ENCODE measurements at regions not wholly inside any gene's neighbourhood (a gene's known extent, or its start where the extent isn't known, plus 50 kb on each side); places are given as distances from the start of the nearest gene placed in this dataset.

DNA sequence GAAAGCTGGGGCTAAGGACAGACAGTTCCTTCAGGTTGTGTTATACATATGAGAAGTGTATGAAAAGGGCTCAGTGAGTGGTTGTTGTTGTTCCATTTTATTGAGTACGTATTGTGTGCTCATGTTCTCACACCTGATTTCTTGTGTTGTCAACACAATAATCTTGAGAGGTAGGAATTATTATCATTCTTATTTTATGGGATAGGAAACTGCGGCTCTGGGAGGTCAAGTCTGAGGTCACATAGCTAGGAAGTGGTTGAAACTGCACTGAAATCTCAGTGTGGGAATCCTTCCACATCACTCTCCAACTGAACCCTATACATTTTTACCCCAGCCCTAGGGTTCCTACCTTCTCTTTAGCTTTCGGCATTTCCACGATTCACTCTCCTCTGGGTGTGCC lies 124.2 kb upstream of the CXCR4 start:
- no peak for DNase-seq (ENCODE audit: low spot score)

DNA sequence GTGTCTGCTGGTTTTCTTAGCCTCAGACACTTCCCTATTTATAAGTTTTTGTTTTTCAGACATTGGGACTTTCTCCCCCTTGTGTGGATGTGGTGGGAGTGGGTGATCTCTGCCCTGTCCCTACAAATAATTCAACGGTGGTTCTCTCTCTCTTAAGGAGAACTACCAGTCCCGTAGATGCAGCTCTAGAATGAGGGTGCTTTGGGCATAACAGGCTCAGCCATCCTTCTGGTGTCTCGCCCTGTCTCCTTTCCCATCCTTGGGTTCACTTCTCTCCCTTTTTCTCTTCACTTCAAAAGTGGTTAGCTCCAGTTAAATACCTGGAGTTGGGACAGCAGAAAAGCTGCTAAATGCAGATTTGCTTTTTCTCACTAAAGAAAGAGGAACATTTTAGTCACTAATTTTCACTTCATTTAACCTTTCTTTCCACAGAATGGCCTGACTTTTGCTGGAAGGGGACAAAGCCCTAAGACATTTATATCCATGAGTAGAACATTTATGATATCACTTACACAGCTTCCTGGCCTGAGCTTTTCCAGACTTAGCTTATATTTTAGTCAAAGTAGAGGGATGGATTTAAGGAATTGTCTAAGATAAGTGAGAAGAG lies 121.2 kb upstream of the CXCR4 start:
- no peak for DNase-seq (ENCODE audit: low spot score)

DNA sequence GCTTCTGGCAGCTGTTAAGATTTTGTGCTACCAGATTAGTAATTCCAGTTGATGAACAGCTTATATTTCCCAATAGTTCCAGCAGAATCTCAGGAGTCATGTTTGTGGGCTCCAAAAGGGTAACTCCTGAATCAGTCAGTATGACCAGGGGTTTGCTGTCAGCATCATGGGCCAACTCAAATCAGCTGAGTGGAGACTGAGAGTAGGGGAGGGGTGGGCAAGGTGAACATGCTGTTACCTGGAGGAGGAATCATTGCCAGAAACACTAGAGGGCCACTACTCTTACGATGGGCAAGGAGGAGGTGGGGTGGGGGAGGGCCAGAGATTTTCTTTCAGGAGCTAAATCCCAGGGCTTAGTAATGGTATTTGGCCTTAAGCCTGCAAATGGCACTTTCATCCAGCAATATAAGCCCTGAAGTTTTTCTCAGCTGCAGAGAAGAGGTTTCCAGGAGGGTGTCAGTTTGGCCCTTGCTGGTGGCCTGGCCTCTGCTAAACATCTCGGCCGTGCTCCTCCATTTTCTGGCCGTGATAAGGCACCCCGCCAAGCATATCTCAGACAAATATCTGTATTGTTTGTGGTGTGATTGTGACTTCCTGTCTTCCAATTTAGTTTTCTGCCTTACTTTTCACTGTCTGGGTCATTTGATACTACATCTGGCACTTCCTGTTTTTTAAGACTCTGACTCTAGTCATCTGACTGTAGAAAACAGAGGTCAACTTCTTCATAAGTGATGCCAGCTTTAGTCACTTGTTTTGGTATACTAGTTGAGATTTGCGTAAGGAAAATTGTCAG lies 120.5 kb upstream of the CXCR4 start:
- peak; percentile 99 for DNase-seq (ENCODE audit: low spot score)

DNA sequence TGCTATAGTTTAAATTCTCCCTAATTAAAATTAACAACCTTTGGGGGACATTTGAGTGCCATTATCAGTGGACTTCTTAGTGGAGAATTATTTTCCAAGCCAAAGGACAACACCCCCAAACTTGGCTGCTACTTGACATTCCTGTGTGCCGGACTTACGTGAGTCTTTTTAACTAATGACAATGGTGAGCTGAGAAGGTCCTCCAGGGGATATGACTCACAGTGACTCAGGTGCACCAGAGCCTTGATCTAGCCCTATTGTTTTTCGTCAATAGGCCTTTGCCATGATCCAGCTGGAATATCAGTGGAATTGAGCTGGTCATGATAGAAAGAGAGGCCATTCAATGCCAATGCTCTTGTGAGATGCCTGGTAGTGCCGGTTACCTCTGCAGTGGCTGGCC lies 118.1 kb upstream of the CXCR4 start:
- DNase-seq (ENCODE audit: low spot score), result peak; percentile 99

DNA sequence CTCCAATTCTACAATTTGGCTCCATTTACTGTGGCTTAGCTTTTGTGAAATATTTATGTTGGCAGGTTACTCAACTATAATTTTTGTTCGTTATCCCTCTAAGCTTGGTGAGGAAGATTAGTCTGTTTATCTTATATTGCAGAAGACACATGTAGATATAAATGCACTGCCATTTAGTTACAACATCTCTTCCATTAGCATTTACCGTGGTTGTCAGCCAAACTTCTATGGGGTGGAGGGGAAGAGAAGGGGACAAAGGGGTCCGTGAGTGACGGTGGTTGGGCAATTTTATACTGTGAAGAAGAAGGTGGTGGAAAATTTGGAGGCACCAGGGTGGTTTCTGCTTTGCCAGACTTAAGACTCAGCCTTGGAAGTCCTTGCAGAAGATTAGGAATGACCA lies 117.6 kb upstream of the CXCR4 start:
- no peak for DNase-seq (ENCODE audit: low spot score)

DNA sequence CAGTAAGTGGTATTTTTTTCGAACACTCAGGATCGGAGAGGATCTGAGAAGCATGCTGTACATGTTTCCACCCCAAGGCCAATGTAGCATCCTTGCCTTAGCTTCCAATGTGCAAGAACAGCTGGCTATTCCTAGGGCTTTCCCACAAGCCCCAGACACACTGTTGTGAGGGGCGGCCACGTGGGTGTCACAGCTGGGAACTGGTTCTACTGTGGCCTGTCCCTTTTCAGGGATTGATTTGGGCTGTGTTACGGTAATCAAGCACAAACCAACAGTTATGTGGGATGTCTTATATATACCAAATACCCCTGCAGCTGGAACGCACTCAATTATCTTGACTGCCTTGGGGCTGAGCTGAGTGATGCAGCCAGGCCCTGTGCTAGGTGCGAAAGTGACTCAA lies 116.3 kb upstream of the CXCR4 start:
- DNase-seq (ENCODE audit: low spot score), result no peak

DNA sequence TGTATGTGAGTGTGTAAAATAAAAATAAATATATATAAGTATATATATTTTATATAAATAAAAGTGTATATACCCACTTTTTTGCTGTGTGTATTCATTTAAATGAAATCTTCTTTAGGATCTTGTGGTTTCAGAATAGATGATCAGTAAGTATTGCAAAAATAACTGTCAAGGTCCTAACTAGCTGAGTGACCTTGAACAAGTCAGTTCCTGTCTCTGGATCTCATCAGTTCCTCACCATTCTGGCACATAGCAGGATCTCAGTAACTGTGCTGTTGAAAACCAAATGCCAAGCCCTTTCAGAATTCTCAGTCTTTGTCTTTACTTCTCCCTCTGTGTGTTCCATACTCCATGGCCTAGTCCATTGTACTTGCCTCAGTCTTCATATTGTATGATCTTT lies 115.3 kb upstream of the CXCR4 start:
- no peak for DNase-seq (ENCODE audit: low spot score)

DNA sequence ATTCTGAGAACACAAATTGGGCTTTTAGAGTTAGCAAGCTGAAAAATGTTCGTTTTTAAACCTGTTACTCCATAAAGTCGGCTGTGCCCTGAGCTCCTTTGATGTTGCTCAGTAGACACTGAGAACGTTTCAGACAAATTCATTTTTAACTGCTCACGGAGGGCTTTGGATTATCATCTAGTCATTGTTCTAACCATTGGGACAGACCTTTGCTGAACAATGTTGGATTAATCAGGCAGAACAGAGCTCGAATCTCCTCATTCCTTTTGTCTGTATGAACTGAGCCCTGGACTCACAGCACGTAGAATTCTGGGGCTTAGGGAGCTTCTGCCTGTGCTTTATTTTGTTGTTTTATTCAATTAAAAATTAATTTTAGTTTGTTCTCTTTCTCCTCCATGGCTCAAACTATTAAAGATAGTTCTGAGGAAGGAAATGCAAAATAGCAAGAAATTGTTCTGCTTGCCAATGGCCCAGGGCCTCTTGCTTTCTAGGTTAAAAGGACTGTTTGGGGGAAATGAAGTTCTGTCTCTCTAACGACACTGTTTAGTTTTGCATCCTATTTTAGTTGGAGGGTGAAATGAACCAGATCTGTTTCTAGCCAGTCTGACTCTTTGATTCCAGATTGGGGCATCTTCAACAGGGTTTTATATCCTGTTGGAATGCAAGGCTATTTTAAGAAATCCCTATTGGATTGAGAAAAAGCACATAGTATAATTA lies 114.7 kb upstream of the CXCR4 start:
- no peak for DNase-seq (ENCODE audit: low spot score)

DNA sequence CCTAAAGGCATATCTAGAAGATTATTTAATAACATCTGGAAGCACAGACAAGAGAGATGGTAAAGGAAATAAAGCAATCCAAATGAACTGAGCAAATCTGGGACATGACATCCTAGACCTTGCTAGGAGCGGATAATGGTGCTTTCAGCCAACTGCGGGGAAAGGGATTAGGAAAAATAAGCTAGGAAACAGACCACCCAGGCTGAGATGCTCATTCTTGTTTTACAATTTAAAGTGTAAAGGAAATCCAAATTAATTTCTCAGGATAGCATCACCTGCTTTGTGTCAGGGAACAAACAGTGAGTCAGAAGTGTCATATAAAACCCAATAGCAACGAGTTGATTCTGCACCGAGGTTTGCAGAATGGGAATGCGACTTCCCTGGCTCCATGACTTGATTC lies 112.5 kb upstream of the CXCR4 start:
- no peak for DNase-seq (ENCODE audit: low spot score)

DNA sequence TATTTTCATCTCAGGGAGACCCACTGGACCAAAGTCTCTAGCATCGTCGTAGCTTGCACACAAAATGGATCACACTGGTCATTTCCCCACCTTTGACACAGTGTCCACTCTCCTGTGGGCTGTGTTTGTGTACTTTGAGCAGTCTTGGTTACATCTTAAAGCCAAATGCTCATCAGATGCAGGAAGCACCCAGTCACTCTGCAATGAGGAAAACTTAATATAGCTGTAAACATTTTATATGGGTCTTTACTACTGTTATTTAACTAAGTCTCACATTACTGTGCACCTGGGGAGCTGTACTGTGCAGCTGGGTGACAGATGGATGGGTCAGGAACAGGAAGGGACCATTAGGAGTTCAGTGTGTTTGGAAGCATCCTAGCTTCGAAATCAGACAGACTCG lies 109.0 kb upstream of the CXCR4 start:
- DNase-seq (ENCODE audit: low spot score), result no peak

DNA sequence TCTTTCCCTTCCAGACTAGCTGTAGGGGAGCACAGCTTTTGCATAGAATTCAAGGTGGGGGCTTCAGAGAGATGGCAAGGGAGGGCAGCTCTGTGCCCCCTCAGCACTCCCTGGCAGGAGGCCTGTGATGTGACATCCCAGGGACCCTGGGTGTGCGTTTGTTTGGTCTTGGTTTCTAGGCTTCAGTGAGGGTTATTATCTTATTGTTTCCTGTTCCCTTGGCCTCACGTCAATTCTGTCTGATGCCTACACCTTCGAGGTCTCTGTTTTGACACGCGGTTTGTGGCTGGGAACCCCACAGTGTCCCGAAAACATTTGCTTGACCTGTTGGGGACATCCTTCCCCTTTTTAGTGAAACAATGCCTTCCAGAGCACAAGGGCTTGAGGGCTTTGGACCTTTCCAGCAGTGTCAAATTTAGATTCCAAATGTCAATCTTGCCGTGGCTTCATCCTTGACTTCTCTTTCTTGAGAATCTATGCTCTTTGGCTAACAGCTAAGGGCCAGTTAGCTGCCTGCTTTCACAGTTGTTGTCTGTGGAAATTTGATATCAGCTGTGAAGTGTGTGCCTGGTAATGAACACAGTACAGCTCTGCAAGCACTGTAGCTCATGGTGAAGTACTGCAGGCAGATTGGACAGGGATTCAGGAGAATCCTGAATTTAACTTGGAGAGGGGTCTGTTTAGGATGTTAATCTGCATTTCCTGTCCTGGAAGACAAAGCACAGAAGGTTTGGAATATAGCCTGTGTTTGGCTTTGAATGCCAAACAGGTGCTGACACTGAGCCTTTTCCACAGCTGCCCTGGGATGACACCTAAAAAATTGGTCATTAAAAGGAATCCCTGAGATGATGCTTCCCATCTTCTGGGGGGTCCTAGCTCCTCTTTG lies 108.2 kb upstream of the CXCR4 start:
- DNase-seq (ENCODE audit: low spot score), result no peak

DNA sequence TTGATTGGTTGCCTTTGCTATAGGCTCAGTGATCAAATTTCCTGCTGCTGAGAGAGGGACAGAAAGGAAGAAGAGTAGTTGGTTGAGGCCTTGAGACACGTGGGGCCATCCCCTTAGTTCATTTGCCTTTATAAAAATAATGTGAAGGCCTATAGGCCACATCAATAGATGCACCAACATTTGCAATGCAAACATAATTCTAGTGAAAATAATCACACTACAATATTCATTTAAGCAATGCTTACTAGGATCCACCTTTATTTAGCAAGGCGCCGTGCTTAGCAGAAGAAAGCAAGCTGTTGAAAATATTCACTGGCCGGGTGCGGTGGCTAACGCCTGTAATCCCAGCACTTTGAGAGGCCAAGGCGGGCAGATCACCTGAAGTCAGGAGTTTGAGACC lies 105.3 kb upstream of the CXCR4 start:
- no peak for DNase-seq (ENCODE audit: low spot score)

DNA sequence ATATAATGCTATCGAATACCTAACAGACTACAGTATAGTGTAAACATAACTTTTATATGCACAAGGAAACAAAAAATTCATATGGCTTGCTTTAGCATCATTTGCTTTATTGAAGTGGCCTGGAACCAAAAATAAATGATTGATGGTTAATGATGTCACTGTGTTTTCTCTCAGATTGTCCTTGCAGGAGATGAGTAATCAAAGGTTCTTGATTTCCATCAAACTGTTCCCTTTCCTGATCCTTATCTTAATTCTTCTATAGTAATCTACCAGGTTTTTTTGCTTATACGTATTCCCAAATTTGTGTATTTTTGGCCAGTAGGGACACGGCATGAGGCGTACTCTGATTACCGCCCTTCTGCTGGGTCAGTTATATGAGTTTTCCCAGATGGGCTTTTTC lies 104.9 kb upstream of the CXCR4 start:
- no peak for DNase-seq (ENCODE audit: low spot score)

DNA sequence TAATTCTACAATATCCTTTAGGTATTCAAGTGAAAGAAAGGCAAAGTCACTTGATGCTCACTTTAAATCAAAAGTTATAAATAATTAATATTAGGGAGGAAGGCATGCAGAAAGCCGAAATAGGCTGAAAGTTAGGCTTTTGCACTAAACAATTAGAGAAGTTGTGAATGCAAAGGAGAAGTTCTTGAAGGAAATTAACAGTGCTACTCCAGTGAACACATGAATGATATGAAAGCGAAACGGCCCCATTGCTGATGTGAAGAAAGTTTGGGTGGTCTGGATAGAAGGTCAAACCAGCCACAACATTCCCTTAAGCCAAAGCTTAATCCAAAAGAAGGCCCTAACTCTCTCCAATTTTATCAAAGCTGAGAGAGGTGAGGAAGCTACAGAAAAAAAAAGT lies 103.1 kb upstream of the CXCR4 start:
- DNase-seq (ENCODE audit: low spot score), result no peak

DNA sequence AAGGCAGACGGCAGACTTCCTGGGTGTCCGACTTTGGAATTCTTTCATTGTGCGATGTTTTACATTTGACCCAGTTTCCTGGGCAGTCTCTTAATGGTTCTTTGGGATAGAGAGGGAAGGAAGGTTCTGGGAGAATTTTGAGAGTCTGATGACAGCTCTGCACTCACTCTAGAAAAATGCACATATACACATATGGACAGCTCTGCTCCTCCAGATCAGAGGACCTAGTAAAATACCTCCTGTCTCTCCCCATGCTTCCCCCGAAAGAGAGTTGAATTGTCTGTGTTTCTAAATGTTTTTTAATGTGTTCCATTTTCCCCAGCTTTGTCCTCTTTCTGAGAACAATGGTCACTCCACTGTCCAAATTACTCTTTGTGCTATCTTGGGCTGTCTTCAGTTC lies 102.0 kb upstream of the CXCR4 start:
- DNase-seq (ENCODE audit: low spot score), result no peak

DNA sequence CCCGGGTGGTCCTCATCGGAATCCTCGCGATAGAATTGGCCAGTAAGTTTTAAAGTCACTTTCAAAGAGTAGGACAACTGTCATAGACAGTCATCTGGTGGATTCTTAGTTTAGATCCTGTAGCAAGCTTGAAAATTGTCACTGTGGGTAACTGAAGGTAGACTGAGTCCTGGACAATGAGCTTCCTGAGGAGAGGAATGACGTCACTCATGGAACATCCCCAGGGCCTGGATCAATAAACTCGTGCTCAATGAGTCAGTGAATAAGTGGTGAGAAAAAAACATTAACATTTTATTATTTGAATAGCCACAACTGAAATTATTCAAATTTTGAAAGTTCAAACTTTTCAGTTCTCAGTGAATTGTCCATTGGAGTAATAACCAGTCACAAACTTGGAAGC lies 101.4 kb upstream of the CXCR4 start:
- DNase-seq (ENCODE audit: low spot score), result no peak

DNA sequence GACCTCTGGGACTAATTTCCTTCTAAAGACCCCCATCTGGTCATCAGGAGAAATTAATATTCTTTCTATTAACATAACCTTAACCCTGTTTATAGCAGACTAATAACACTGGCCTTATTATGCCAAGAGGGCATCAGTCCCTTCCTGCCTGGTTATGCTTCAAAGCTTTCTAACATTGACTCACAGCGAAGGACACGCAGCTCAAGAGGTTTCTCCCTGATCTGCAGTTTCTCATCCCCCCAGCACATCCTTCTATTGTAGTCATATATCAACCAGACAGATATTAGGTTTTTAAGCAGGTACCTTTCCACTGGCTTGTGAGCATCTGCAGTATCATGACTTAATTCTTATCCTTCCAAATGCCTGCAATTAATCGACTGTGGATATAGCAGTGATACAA lies 100.0 kb upstream of the CXCR4 start:
- peak; percentile 13 for DNase-seq (ENCODE audit: low spot score)

DNA sequence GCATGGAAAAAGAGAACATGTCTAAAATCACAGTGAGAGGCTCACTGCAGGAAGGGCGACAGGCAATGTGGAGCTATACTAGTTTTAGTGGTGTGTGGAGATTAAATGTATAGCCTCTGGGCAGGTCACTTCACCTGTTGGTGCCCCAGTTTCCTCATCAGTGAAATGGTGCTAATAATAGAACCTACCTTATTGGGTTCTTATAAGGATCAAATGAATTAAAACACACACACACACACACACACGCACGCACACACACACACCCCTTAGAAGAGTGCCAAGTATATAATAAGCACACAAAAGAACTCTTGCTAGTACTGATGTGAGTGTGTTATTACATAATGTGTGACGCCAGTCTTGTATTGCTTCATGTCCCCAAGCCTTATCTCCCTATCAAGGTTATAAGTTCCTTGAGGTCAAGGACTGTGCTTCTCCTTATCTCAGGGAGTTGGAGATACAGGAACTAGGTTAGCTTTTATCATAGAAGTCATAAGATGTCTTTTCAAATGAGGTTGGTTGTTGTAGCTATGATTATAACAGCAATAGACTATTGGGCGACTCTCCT lies 98.0 kb upstream of the CXCR4 start:
- no peak for DNase-seq (ENCODE audit: low spot score)

DNA sequence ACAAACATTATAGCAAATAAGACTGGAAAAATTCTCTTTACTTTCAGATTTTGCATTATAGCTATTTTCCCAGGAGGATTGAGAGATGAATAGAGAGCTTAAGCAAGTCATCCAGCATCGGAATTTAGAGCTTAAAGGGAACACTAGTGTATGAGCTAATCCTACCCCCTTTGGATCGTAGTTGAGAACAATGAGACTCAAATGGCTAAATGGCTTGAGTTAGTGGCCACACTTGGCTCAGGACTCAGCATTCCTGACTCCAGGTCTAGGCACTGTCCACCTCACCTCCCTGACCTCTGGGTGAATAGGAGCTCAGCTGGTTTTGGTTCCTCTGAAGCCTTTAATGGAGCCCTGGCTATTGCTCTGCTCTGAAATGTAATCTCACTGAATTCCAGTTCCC lies 97.5 kb upstream of the CXCR4 start:
- DNase-seq (ENCODE audit: low spot score), result no peak

DNA sequence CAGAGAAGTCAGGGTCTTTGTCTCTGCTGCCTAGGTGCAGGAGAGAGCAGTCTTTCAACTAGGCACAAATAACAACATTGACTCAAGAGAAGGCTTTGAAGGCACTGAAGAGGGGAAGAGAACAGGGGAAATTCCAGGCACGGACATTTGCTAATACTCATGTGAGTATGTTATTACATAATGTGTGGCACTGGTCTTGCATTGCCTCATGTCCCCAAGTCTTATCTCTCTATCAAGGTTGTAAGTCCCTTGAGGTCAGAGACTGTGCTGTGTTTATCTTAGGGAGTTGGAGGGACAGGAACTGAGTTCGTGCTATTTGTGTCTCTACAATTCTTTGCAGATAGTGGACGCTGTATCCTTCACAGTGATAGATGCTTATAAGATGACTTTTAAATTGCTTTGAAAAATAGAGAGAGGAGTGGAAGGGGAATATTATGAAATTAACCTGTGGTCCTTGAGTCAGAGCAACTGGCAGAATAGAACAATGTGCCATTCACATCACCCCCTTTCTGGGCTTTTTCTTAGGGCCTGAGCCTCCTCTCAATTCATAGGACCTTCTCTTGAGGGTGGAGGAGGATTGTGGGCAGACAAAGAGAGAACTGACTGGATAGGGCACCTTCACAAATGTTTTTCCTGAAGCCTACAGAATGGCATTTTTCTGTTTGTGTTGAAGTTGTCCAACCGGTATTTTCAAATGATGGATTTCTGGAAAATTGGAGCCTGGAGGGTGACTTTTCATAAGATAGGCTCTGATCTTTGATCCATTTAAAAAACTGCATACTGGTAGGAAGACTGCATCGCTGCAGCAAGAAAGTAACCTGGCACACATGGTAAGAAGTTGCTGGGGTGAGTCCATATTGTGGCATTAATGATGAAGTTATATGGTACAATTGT lies 96.6 kb upstream of the CXCR4 start:
- no peak for DNase-seq (ENCODE audit: low spot score)

DNA sequence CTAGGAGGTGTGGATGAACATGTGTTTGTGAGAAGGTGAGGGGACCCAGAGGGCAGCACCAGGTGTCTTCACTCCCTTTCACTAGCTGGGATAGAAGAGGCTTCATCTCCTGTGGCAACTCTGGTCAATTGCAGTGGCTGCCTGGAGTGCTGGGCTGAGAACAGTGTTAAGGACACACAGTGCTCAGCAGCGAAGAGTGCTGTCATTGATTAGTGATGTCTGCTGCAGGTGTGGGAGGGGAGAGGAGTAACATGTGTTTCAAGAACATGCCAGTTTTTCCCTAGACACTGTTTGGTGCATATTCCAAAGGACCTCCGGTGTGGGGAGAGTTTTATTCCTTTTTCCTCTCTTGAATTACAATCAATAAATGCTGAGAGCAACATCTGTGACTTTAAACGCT lies 95.9 kb upstream of the CXCR4 start:
- DNase-seq (ENCODE audit: low spot score), result no peak

Data from kidney capillary endothelial cell (primary cell).